ENCODE measurements at regions not wholly inside any gene's neighbourhood (a gene's known extent, or its start where the extent isn't known, plus 50 kb on each side); places are given as distances from the start of the nearest gene placed in this dataset.

DNA sequence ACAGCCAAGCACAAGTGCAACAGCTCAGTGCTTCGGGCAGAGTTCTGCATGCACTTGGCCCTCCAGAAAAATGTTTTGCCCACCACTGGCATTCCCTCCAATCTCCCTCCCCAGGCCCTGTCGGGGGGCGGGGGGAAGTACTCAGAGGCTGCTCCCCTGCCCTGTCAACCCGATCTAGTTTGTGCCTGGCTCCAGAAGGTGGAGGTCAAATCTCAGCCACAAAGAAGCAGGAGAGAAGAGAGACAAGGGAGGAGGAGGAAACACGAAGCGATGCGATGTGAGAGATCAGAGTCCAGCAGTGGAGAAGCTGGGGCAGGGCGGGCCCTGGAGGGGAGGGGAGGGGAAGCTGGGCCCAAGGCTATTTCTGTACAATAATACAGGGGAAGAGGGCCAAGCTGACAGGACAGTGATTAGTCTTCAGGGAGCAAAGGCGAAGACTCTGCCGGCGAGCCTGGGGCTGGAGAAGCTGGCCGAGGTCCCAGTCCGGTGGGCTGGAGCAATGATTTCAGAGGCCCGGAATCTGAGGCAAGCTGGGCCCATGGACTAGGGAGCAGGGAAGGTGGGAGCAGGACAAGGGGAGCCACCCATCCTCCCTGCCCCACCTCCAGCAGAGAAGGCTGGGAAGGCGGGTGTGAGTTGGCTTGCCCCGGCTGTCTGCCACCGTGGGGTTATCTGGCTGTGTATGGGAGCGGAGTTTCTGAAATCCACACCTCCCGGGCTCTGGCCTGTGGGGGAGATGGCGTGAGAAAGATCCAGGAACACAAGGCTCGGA is 167.1 kb downstream of the EFNB1 start:
- no peak for DNase-seq (ENCODE audit: insufficient read length, low spot score)
- TF ChIP-seq POLR2A (IDR thresholded peaks at IDR 0.05; ENCODE audit: low read depth, low read length): no peak
- no peak for FAIRE-seq

DNA sequence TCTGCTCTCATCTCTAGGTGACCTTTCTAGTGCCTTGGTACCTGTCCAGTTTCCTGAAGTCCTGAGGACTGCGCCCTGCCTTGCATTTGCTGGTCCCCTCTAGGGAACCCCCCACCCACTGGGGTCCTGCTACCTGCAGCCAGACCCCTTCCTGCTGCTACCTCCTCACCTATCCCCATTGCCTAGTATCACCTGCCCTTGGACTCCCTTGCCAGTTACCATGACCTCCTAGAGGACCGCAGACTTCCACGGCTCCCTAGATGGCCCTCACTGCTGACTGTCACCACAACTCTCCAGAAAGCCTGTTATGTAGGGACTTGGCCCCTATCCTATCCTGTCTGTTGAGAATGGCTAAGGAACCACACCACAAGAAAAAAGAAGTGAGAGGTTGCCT is 166.6 kb downstream of the EFNB1 start:
- FAIRE-seq (no peak), DNase-seq (ENCODE audit: insufficient read length, low spot score) (no peak)
- TF ChIP-seq POLR2A (IDR thresholded peaks at IDR 0.05; ENCODE audit: low read depth, low read length): no peak

DNA sequence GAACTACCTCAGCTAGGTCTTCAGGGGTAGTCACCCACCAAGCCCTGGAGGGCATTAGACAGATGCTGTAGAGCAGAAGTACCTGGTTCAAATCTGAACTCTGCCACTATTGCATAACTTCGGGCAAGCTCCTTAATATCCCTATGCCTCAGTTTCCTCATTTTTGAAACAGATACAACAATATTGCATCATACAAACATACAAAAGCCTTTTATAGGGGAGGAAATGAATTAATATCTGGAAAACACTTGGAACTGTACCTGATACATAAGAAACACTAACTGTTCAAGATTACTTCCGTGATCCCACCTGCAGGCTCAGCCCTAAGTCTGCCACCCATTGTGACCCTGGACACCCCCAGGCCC is 166.1 kb downstream of the EFNB1 start:
- no peak for TF ChIP-seq POLR2A (IDR thresholded peaks at IDR 0.05; ENCODE audit: low read depth, low read length)
- FAIRE-seq: no peak
- DNase-seq (ENCODE audit: insufficient read length, low spot score): no peak

DNA sequence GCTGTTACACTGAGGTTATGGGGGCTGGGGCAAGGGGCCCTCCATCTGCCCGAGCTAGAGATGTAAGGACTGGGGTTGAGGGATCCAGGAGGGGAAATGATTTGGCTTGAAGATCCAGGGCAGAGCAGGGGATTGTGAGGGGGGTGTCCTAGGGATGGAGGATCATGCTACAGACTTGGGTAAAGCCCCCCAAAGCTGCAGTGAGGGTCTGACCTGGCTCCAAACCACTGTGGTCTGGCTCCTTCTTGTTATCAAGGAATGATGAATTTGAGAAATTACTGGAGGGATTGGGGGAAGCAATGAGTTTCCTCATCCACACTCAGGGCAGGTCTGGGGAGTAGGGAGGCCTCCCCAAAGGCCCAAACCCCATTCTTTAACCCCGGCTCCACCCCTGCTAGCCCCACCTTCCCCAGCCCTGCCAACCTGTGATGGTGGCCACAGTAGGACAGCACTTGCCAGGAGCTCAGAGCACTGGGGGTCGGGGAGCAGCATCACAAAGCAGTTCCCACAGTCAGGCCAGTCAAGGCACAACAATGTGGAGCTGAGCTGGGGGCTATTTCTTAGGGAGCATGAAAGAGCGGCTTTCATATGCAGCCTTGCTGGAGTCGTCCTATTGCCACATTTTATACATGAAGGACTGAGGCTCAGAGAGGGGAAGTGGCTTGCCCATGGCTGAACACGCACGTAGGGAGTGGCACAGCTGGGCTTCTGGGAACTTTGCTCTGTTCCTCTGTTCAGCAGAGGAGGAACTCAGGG is 165.5 kb downstream of the EFNB1 start:
- no peak for TF ChIP-seq POLR2A (IDR thresholded peaks at IDR 0.05; ENCODE audit: low read depth, low read length)
- no peak for DNase-seq (ENCODE audit: insufficient read length, low spot score)
- FAIRE-seq: no peak

DNA sequence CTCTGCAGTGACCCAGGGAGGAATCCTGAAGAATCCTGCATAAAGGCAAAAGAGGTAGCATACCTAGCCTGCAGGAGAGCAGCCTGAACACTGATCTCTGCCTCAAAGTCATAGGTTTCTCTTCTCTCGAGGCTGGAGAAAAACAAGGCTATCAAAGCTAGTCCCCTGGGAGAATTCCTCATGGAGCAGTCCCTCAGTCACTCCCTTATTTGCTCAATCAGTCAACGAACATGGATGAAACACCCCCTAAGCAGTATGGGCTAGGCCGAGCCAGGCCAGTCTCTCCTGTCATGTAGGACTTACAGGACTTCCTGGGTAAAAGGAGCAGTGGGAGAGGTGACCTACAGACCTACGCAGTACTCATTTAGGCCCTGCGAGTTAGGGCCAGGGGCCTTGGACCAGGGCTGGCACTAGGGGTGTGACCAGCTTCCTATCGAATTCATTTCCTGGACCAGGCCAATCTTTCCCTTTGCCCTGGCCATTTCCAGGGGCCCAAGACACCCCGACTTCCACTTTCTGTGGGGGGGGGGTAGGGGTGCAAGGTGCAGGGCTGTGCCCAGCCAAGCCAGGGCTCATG is 164.1 kb downstream of the EFNB1 start:
- TF ChIP-seq POLR2A (IDR thresholded peaks at IDR 0.05; ENCODE audit: low read depth, low read length): no peak
- no peak for FAIRE-seq
- no peak for DNase-seq (ENCODE audit: insufficient read length, low spot score)

DNA sequence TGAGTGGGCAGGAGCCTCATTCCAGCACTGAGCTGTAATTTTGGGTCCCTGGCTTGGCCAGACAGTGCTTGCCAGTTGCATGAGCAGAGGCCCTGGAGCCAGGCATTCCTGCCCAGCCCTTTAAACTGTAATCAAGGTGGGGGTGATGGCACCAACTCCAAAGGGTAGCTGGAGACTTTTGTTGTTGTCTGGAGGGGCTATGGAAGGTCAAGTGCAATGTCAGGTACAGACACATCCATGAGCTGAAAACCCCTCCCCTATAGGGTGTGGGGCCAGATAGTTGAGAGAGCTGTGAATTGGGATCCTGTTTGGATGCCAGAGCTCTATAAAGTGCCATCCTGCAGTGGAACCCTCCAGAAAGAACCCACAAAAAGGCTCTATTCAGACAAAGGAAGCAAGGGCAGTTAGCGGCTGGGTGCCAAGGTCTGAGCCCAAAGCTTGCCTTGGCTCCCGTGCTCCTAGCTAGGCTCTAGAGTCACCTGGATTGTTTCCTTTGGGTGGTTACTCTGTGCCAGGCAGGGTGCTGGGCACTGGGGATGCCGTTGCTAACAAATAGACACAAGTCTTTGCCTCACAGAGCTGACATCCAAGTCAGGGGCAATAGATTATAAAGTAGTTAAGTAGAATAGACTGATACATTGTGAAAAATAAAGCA is 163.0 kb downstream of the EFNB1 start:
- TF ChIP-seq POLR2A (IDR thresholded peaks at IDR 0.05; ENCODE audit: low read depth, low read length): no peak
- DNase-seq (ENCODE audit: insufficient read length, low spot score): no peak
- FAIRE-seq: no peak

DNA sequence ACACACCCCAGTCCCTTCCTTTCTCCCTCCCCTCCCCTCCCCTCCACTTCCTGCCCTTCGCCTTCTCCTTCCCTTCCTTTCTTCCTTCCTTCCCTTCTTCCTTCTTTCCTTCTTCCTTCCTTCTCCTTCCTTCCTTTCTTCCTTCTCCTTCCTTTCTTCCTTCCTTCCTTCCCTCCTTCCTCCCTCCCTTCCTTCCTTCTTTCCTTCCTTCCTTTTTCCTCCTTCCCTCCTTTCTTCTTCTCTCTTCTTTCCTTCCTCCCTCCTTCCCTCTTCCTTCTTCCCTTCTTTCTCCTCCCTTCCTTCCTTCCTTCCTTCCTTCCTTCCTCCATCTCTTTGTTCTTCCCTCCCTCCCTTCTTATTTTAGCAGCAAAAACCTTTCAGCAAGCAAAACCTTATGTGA is 162.1 kb downstream of the EFNB1 start:
- no peak for FAIRE-seq
- no peak for DNase-seq (ENCODE audit: insufficient read length, low spot score)
- TF ChIP-seq POLR2A (IDR thresholded peaks at IDR 0.05; ENCODE audit: low read depth, low read length): no peak

DNA sequence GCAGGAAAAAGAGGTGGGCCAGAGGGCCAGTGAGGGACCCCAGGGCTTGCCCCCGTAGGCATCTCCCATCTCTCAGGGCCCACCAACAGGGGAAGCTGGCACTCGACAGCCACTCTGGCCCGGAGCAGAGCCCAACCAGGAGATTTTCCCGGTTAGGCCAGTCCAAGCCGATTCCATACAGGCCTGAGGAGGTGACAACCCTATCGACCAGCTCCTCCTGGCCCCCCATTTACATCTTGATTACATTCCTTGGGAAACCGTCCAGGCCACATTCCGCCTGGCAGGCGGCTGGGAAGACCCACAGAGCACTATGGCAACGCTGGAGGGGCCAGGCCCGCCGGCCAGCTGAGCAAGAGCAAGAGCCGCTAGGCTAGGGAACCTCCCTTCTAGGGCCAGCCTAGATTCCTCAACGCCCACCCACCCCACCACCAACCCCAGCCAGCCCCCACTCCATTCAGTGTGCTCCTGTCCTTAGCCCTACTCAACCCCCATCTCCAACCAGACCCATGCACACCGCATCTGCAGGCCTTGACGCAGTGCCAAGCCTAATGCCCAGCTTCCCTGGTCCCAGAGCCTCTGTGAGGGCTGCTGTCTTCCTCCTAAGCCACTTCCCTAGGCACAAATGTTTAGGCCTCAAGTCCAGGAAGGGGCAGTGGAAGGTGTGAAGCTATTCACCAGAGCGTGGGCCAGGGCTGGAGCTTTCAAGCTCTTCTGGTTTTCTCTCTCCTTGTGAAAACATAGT is 161.2 kb downstream of the EFNB1 start:
- TF ChIP-seq POLR2A (IDR thresholded peaks at IDR 0.05; ENCODE audit: low read depth, low read length): no peak
- no peak for DNase-seq (ENCODE audit: insufficient read length, low spot score)

DNA sequence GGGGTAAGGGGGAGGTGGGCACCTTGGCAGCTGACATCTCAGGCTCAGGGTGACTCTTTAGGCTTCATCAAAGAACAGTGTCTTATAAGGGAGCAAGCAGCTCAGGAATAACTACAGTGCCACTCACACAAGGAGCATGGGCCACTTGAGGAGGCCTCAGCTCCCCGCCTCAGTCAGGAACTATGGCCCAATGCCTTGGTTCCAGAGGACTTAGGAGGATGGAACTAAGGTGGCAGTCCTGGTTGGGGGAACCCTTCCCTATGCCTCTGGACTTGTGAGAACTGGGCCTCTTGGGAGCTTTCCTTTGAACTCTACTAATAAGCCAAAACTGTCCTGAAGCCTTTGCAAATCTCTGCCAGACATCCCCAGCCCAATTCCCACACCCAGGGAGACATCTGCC is 160.6 kb downstream of the EFNB1 start:
- no peak for FAIRE-seq
- TF ChIP-seq POLR2A (IDR thresholded peaks at IDR 0.05; ENCODE audit: low read depth, low read length): no peak

More for the DNA sequence above, 161.2 kb downstream of the EFNB1 start:
- FAIRE-seq: no peak

DNA sequence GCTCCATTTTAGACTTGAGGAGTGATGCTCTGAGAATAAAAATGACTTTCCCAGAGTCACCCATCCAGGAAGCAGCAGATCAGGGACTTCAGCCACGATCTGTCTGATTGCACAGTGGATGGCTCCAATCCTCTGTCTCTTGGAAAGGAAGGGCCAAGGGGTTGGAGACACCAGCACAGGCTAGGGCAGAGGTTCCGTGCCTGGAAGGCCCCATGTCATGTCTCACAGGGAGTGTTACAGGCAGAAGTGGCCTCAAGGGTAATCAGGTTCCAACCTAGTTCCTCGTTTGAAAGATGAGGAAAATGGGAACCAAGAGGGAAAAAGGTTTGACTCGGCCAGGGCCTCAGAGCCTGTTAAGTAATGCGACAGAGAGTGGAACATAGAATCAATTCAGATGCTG is 160.0 kb downstream of the EFNB1 start:
- TF ChIP-seq POLR2A (IDR thresholded peaks at IDR 0.05; ENCODE audit: low read depth, low read length): no peak
- DNase-seq (ENCODE audit: insufficient read length, low spot score) (no peak), FAIRE-seq (no peak)

More for the DNA sequence above, 160.6 kb downstream of the EFNB1 start:
- DNase-seq (ENCODE audit: insufficient read length, low spot score): no peak

DNA sequence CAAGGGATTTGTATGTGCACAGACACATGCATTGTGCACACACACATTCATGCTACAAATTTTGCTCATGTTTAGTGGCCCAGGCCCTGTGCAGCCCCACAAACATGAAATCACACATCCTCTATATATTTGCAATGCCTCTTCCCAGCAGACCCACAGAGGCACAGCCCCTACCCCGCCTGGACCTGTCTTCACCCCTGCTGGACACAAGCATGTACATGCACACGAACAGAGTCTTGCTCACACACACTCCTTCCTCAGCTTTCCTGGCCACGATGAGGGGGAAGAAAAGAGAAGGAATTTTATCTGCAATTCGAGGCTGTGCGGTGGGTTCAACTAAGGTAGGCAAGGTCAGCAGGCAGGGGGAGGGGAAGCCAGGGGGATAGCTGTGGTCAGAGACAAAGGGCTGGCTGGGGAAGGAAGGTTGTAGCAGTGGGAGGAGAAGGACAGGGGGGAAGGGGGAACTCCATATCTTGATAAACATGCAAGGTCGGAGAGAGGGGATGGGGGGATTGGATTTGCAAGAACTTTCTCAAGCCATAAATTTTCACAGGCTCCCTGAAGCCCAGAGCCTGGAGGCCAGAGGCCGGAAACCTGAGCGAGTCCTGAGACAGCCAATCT is 156.4 kb downstream of the EFNB1 start:
- no peak for TF ChIP-seq POLR2A (IDR thresholded peaks at IDR 0.05; ENCODE audit: low read depth, low read length)

DNA sequence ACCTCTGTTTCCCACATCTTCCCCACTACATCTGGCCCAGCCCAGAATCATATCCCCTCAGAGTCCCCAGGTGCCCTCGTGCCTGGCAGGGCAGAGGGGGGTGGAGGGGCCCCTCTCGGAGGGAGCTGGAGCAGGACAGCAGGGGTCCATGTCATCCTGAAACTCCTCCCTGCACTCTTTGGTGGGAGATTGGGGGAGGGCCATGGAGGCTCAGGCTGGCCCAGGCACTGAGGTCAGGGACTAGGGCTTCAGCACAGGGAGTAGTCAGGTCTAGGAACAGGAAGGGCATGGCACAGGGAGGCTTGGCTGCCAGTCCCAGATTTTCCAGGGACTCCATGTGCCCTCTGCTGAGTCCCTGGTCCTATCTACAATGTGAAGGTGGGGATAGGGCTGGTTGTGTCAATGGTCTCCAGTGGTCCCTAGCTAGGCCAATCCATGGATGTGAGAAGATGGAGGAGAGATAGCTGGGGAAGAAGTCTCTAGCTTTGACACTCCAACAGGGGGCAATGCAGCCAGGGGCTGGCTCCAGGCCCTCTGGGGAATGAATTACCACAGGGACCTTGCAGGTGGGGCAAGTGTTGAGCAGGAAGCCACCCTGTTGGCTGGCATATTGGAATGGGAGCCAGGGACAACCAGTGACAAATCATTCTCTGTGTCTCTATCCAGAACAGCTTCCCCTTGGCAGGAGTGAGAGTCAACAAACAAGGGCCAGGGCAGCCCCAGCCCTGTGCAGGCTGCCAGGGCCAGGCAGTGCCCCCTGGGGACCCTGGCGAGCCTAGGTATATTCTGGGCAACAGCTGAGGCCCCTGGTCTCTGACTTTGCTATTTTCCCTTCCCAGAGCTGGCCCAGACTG is 154.4 kb downstream of the EFNB1 start:
- no peak for FAIRE-seq
- DNase-seq (ENCODE audit: insufficient read length, low spot score): no peak
- TF ChIP-seq POLR2A (IDR thresholded peaks at IDR 0.05; ENCODE audit: low read depth, low read length): no peak

More for the DNA sequence above, 156.4 kb downstream of the EFNB1 start:
- FAIRE-seq (no peak), DNase-seq (ENCODE audit: insufficient read length, low spot score) (no peak)

All from H54 (cell line).